GM18507 (cell line): ENCODE measurements at regions not wholly inside any gene's neighbourhood (a gene's known extent, or its start where the extent isn't known, plus 50 kb on each side); places are given as distances from the start of the nearest gene placed in this dataset.
"Not testable (repeated sequence)": the region's sequence is repeated elsewhere in the genome, so short reads cannot be mapped to it uniquely, and the experiment has no call there.

Experiments
- DNase-seq: peaks from one replicate; pipeline ENCODE4 v3.0.0; 2011; ENCODE audit warnings: low read depth; ENCODE audit not compliant: insufficient read length; ENCODE audit errors: extremely low spot score
- FAIRE-seq: peaks from 2 replicates; lab custom pipeline; 2011; peaks lifted over from hg19 to GRCh38; lab: Jason Lieb, UNC

- DNase-seq (no peak), FAIRE-seq (no peak)
Observed at GRCh38 chr15:62269504-62269903, 104.4 kb upstream of the C2CD4B start.

- DNase-seq, result no peak
- FAIRE-seq, result no peak
Observed at GRCh38 chr15:62270216-62270921, 105.3 kb upstream of the C2CD4B start.

- DNase-seq (no peak), FAIRE-seq (no peak)
Observed at GRCh38 chr15:62272290-62272689, 107.2 kb upstream of the C2CD4B start.

GRCh38 chr15:62275831-62276230 lies 110.7 kb upstream of the C2CD4B start:
- DNase-seq, result no peak
- no peak for FAIRE-seq

GRCh38 chr15:62277816-62278394 lies 112.8 kb upstream of the C2CD4B start:
- FAIRE-seq (no peak), DNase-seq (no peak)

- DNase-seq, result no peak
- no peak for FAIRE-seq
Observed at GRCh38 chr15:62278534-62278933, 113.4 kb upstream of the C2CD4B start.

- DNase-seq, result no peak
- no peak for FAIRE-seq
Observed at GRCh38 chr15:62279041-62279440, 114.0 kb upstream of the C2CD4B start.

GRCh38 chr15:62280625-62281024 lies 115.5 kb upstream of the C2CD4B start:
- FAIRE-seq, result no peak
- DNase-seq, result no peak

GRCh38 chr15:62281801-62282200 lies 116.7 kb upstream of the C2CD4B start:
- not testable (repeated sequence) for FAIRE-seq

GRCh38 chr15:62287066-62287857 lies 122.2 kb upstream of the C2CD4B start:
- FAIRE-seq (no peak), DNase-seq (no peak)

More at GRCh38 chr15:62281801-62282200, 116.7 kb upstream of the C2CD4B start:
- not testable (repeated sequence) for DNase-seq

- no peak for FAIRE-seq
- no peak for DNase-seq
Observed at GRCh38 chr15:62288361-62289017, 123.4 kb upstream of the C2CD4B start.

GRCh38 chr15:62291262-62291661 lies 126.2 kb upstream of the C2CD4B start:
- no peak for FAIRE-seq
- no peak for DNase-seq

- FAIRE-seq (no peak), DNase-seq (no peak)
Observed at GRCh38 chr15:62296756-62297507, 131.8 kb upstream of the C2CD4B start.

GRCh38 chr15:62297522-62297921 lies 132.4 kb upstream of the C2CD4B start:
- FAIRE-seq, result no peak
- no peak for DNase-seq

GRCh38 chr15:62297933-62298332 lies 132.8 kb upstream of the C2CD4B start:
- no peak for DNase-seq
- FAIRE-seq, result no peak

GRCh38 chr15:62298811-62299210 lies 133.7 kb upstream of the C2CD4B start:
- no peak for FAIRE-seq
- no peak for DNase-seq

GRCh38 chr15:62299541-62299940 lies 134.5 kb upstream of the C2CD4B start:
- FAIRE-seq (no peak), DNase-seq (no peak)

GRCh38 chr15:62301993-62302675 lies 137.0 kb upstream of the C2CD4B start:
- FAIRE-seq, result no peak
- no peak for DNase-seq
